ENCODE measurements at regions not wholly inside any gene's neighbourhood (a gene's known extent, or its start where the extent isn't known, plus 50 kb on each side); places are given as distances from the start of the nearest gene placed in this dataset.

GRCh38 chr5:4773827-4774317, 366.3 kb upstream of the ADAMTS16 start:
- no peaks in the 10 kb centered on the region for H3K4me1 ChIP-seq (ENCODE audit: low read depth, poor library complexity, severe bottlenecking)
- no peak overlapping the region for H3K4me2 ChIP-seq
- TF ChIP-seq, protein P1, sequence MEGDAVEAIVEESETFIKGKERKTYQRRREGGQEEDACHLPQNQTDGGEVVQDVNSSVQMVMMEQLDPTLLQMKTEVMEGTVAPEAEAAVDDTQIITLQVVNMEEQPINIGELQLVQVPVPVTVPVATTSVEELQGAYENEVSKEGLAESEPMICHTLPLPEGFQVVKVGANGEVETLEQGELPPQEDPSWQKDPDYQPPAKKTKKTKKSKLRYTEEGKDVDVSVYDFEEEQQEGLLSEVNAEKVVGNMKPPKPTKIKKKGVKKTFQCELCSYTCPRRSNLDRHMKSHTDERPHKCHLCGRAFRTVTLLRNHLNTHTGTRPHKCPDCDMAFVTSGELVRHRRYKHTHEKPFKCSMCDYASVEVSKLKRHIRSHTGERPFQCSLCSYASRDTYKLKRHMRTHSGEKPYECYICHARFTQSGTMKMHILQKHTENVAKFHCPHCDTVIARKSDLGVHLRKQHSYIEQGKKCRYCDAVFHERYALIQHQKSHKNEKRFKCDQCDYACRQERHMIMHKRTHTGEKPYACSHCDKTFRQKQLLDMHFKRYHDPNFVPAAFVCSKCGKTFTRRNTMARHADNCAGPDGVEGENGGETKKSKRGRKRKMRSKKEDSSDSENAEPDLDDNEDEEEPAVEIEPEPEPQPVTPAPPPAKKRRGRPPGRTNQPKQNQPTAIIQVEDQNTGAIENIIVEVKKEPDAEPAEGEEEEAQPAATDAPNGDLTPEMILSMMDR (conservative IDR thresholded peaks at IDR 0.05; ENCODE audit: low read depth, low read length), result no peak
- no peaks in the 10 kb centered on the region for H3K36me3 ChIP-seq (ENCODE audit: insufficient read depth)
- no peaks in the 10 kb centered on the region for H3K27me3 ChIP-seq (ENCODE audit: insufficient read depth, low read depth)
- H4K20me1 ChIP-seq (ENCODE audit: insufficient read depth), result no peaks in the 10 kb centered on the region
- no peak overlapping the region for H2AFZ ChIP-seq (ENCODE audit: low read depth)
- no peak overlapping the region for H3K4me3 ChIP-seq (IDR thresholded peaks at IDR 0.05; ENCODE audit: insufficient read depth, low read depth, low read length)
- H3K9ac ChIP-seq, result no peak overlapping the region
- H3K27ac ChIP-seq, result no peak overlapping the region
- no peaks in the 10 kb centered on the region for H3K79me2 ChIP-seq (ENCODE audit: insufficient read depth, low read depth)

- TF ChIP-seq, protein P1 (conservative IDR thresholded peaks at IDR 0.05; ENCODE audit: low read depth, low read length), result no peak
- H3K9ac ChIP-seq, result no peak overlapping the region
- H2AFZ ChIP-seq (ENCODE audit: low read depth), result no peak overlapping the region
- no peak overlapping the region for H3K27ac ChIP-seq
- no peak overlapping the region for H3K4me3 ChIP-seq (IDR thresholded peaks at IDR 0.05; ENCODE audit: insufficient read depth, low read depth, low read length)
- H3K79me2 ChIP-seq (ENCODE audit: insufficient read depth, low read depth), result no peaks in the 10 kb centered on the region
- H3K4me2 ChIP-seq, result no peak overlapping the region
- no peaks in the 10 kb centered on the region for H4K20me1 ChIP-seq (ENCODE audit: insufficient read depth)
- H3K27me3 ChIP-seq (ENCODE audit: insufficient read depth, low read depth), result no peaks in the 10 kb centered on the region
- no peaks in the 10 kb centered on the region for H3K36me3 ChIP-seq (ENCODE audit: insufficient read depth)
- H3K4me1 ChIP-seq (ENCODE audit: low read depth, poor library complexity, severe bottlenecking), result no peaks in the 10 kb centered on the region
Measured at GRCh38 chr5:4777435-4777834, 362.7 kb upstream of the ADAMTS16 start.

DNA sequence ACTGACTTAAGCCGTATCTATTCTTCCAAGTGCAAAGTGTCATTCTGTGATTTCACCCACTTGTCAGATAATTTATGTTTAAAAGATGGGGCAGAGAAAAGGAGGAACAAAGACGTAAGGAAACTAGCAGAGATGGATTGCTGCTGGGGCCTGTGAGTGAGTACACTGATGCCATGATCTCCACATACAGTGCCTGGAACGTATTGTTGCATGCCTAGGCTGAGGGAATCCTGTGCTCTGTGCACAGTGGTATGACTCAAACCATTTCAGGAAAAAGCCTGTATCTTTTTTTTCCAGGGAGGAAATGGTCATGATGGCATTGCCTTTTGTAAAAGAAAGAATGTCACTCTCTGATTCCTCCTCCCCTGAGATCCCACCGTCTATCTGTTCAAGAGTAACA, 359.5 kb upstream of the ADAMTS16 start:
- H2AFZ ChIP-seq (ENCODE audit: low read depth), result no peak overlapping the region
- TF ChIP-seq, protein P1 (conservative IDR thresholded peaks at IDR 0.05; ENCODE audit: low read depth, low read length), result no peak
- H3K36me3 ChIP-seq (ENCODE audit: insufficient read depth), result no peaks in the 10 kb centered on the region
- H3K4me1 ChIP-seq (ENCODE audit: low read depth, poor library complexity, severe bottlenecking), result no peaks in the 10 kb centered on the region
- H4K20me1 ChIP-seq (ENCODE audit: insufficient read depth), result no peaks in the 10 kb centered on the region
- no peak overlapping the region for H3K9ac ChIP-seq
- H3K4me3 ChIP-seq (IDR thresholded peaks at IDR 0.05; ENCODE audit: insufficient read depth, low read depth, low read length), result no peak overlapping the region
- H3K79me2 ChIP-seq (ENCODE audit: insufficient read depth, low read depth), result no peaks in the 10 kb centered on the region
- no peak overlapping the region for H3K27ac ChIP-seq
- no peaks in the 10 kb centered on the region for H3K27me3 ChIP-seq (ENCODE audit: insufficient read depth, low read depth)
- H3K4me2 ChIP-seq, result no peak overlapping the region

- TF ChIP-seq, protein P1 (conservative IDR thresholded peaks at IDR 0.05; ENCODE audit: low read depth, low read length), result no peak
- no peaks in the 10 kb centered on the region for H3K4me1 ChIP-seq (ENCODE audit: low read depth, poor library complexity, severe bottlenecking)
- no peak overlapping the region for H3K9ac ChIP-seq
- no peaks in the 10 kb centered on the region for H4K20me1 ChIP-seq (ENCODE audit: insufficient read depth)
- no peak overlapping the region for H3K27ac ChIP-seq
- H3K4me2 ChIP-seq, result no peak overlapping the region
- H3K79me2 ChIP-seq (ENCODE audit: insufficient read depth, low read depth), result no peaks in the 10 kb centered on the region
- H3K36me3 ChIP-seq (ENCODE audit: insufficient read depth), result no peaks in the 10 kb centered on the region
- no peaks in the 10 kb centered on the region for H3K27me3 ChIP-seq (ENCODE audit: insufficient read depth, low read depth)
- H3K4me3 ChIP-seq (IDR thresholded peaks at IDR 0.05; ENCODE audit: insufficient read depth, low read depth, low read length), result no peak overlapping the region
- H2AFZ ChIP-seq (ENCODE audit: low read depth), result no peak overlapping the region
Measured at GRCh38 chr5:4781299-4781698, 358.8 kb upstream of the ADAMTS16 start.
